ENCODE measurements at regions not wholly inside any gene's neighbourhood (a gene's known extent, or its start where the extent isn't known, plus 50 kb on each side); places are given as distances from the start of the nearest gene placed in this dataset.

GRCh38 chr11:112689851-112690250 is 271.4 kb upstream of the NCAM1 start:
- TF ChIP-seq CTCF (IDR thresholded peaks at IDR 0.05; ENCODE audit: low read depth, low read length), result no peak
- no peak for TF ChIP-seq EZH2phosphoT487 (IDR thresholded peaks at IDR 0.05; ENCODE audit: low read depth)

Data from OCI-LY3 (cell line).